OCI-LY3 (cell line): ENCODE measurements at regions not wholly inside any gene's neighbourhood (a gene's known extent, or its start where the extent isn't known, plus 50 kb on each side); places are given as distances from the start of the nearest gene placed in this dataset.
A peak's percentile ranks its signal among the peaks of the same experiment; 100 is the strongest.

Experiments
- H2AFZ ChIP-seq: fragments of 200-600, 300-600 bp; shearing (Covaris generic); 2 replicates; pipeline ENCODE4 v1.6.0; 2014; ENCODE audit warnings: antibody characterized with exemption, low read depth, low read length
- H3K27ac ChIP-seq: fragments of 200-600, 300-600 bp; sonication (generic); 2 replicates; pipeline ENCODE4 v1.5.1; 2014; ENCODE audit warnings: mild to moderate bottlenecking, low read length, moderate library complexity, mixed read lengths
- H3K27me3 ChIP-seq: fragments of 200-600, 300-600 bp; sonication (generic); 2 replicates; pipeline ENCODE4 v1.6.1; 2014; ENCODE audit warnings: low read depth, low read length, mixed read lengths
- H3K36me3 ChIP-seq: fragments of 200-600, 300-600 bp; sonication (generic); replicated peaks from 2 replicates; pipeline ENCODE3; 2014; ENCODE audit warnings: low read depth, low read length, mixed read lengths
- H3K4me1 ChIP-seq: fragments of 300-600, 200-600 bp; sonication (generic); 2 replicates; pipeline ENCODE4 v1.6.1; 2014; ENCODE audit warnings: low read length, mixed read lengths
- H3K4me2 ChIP-seq: fragments of 200-600, 300-600 bp; sonication (generic); 2 replicates; pipeline ENCODE4 v1.6.1; 2014; ENCODE audit warnings: low read length, mixed read lengths
- H3K4me3 ChIP-seq: fragments of 300-600, 200-600 bp; sonication (generic); 2 replicates; pipeline ENCODE4 v1.5.1; 2014; ENCODE audit warnings: antibody characterized with exemption, mild to moderate bottlenecking, low read length, moderate library complexity
- H3K79me2 ChIP-seq: fragments of 300-600, 200-600 bp; shearing (Covaris generic); 2 replicates; pipeline ENCODE4 v1.6.1; 2014; ENCODE audit warnings: mild to moderate bottlenecking, low read length, mixed read lengths
- H3K9ac ChIP-seq: fragments of 300-600, 200-600 bp; shearing (Covaris generic); 2 replicates; pipeline ENCODE4 v1.6.0; 2014; ENCODE audit warnings: mild to moderate bottlenecking, low read length, moderate library complexity
- H3K9me3 ChIP-seq: fragments of 200-600, 300-600 bp; shearing (Covaris generic); 2 replicates; pipeline ENCODE4 v1.6.1; 2014; ENCODE audit warnings: low read length, mixed read lengths; ENCODE audit not compliant: insufficient read depth
- H4K20me1 ChIP-seq: fragments of 200-600, 300-600 bp; sonication (generic); 2 replicates; pipeline ENCODE4 v1.6.1; 2016; ENCODE audit warnings: low read length, mixed read lengths; ENCODE audit not compliant: insufficient read depth
- CTCF ChIP-seq: fragments of 200-600, 300-600 bp; sonication (generic); IDR thresholded peaks from 2 replicates; pipeline ENCODE4 v1.5.1; 2014; ENCODE audit warnings: antibody characterized with exemption, low read length, low read depth
- EZH2phosphoT487 ChIP-seq: fragments of 200-600 bp; shearing (Covaris generic); IDR thresholded peaks from 2 replicates; pipeline ENCODE4 v1.6.1; 2018; ENCODE audit warnings: antibody characterized with exemption, mixed run types, low read depth

GRCh38 chr13:86185107-86185506 lies 385.9 kb upstream of the SLITRK6 start:
- no peaks in the 10 kb centered on the region for H3K36me3 ChIP-seq
- H3K4me3 ChIP-seq, result no peak overlapping the region
- H3K4me2 ChIP-seq, result no peak overlapping the region
- H3K9ac ChIP-seq, result no peak overlapping the region
- H4K20me1 ChIP-seq, result no peaks in the 10 kb centered on the region
- TF ChIP-seq EZH2phosphoT487, result no peak
- TF ChIP-seq CTCF, result no peak
- H3K9me3 ChIP-seq, result no peaks in the 10 kb centered on the region
- H3K27ac ChIP-seq, result no peak overlapping the region
- H3K79me2 ChIP-seq, result no peaks in the 10 kb centered on the region
- no peaks in the 10 kb centered on the region for H3K27me3 ChIP-seq
- H3K4me1 ChIP-seq, result no peaks in the 10 kb centered on the region
- no peak overlapping the region for H2AFZ ChIP-seq

GRCh38 chr13:86174622-86175021 lies 375.4 kb upstream of the SLITRK6 start:
- Histone ChIP-seq H3K27ac (no peak overlapping the region), H3K9me3 (no peaks in the 10 kb centered on the region), H4K20me1 (no peaks in the 10 kb centered on the region), H3K79me2 (no peaks in the 10 kb centered on the region), H3K36me3 (no peaks in the 10 kb centered on the region), H3K9ac (no peak overlapping the region), H3K4me1 (no peaks in the 10 kb centered on the region), H3K27me3 (no peaks in the 10 kb centered on the region), H3K4me3 (no peak overlapping the region), H2AFZ (no peak overlapping the region), H3K4me2 (no peak overlapping the region)
- TF ChIP-seq EZH2phosphoT487, result no peak
- TF ChIP-seq CTCF, result peak; percentile 36

- Histone ChIP-seq H3K4me3 (no peak overlapping the region), H3K27ac (no peak overlapping the region), H2AFZ (no peak overlapping the region), H3K9me3 (no peaks in the 10 kb centered on the region), H3K27me3 (no peaks in the 10 kb centered on the region), H3K4me2 (no peak overlapping the region), H3K9ac (no peak overlapping the region), H4K20me1 (no peaks in the 10 kb centered on the region), H3K79me2 (no peaks in the 10 kb centered on the region), H3K4me1 (no peaks in the 10 kb centered on the region), H3K36me3 (no peaks in the 10 kb centered on the region)
- no peak for TF ChIP-seq CTCF
- no peak for TF ChIP-seq EZH2phosphoT487
Observed at GRCh38 chr13:86172961-86173360, 373.7 kb upstream of the SLITRK6 start.

GRCh38 chr13:86161257-86161656 lies 362.0 kb upstream of the SLITRK6 start:
- Histone ChIP-seq H3K9ac (no peak overlapping the region), H3K79me2 (no peaks in the 10 kb centered on the region), H3K4me2 (no peak overlapping the region), H3K4me1 (no peaks in the 10 kb centered on the region), H4K20me1 (no peaks in the 10 kb centered on the region), H3K4me3 (no peak overlapping the region), H3K27me3 (no peaks in the 10 kb centered on the region), H2AFZ (no peak overlapping the region), H3K36me3 (no peaks in the 10 kb centered on the region), H3K9me3 (no peaks in the 10 kb centered on the region), H3K27ac (no peak overlapping the region)
- TF ChIP-seq EZH2phosphoT487 (no peak), CTCF (no peak)
